ENCODE measurements at regions not wholly inside any gene's neighbourhood (a gene's known extent, or its start where the extent isn't known, plus 50 kb on each side); places are given as distances from the start of the nearest gene placed in this dataset.
"Not testable (repeated sequence)": the region's sequence is repeated elsewhere in the genome, so short reads cannot be mapped to it uniquely, and the experiment has no call there.

DNA sequence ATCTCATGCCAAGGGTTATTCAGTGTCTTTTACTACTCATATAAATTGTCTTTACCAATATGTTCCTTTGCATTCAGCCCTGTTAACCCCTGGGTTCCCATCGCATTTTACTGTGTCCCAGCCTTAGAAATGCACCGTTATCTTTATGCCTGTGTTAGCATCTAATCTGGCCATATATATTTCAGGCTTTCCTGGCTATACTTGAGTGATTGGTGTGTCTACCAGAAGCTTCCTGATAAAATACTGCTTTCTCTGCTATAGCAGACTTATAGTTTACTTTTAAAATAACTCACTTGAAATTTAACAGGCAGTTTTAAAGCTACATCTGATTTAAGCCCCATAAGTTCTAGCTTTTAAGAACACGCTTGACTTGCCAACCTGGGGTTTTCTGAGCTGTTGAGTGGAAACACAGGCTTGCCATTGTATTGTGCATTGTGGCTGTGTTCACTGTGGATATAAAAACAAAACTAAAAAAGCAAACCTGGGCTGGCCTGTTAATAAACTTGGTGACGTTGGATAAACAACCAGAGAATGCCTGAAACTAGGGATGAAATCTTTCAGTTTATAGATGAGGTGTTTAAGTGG is 185.3 kb upstream of the TAPT1 start:
- Mint-ChIP-seq H3K27me3 (ENCODE audit: insufficient read depth) (peaks cover 49% of the 10 kb centered on the region), H3K9me3 (no peaks in the 10 kb centered on the region), H3K36me3 (ENCODE audit: low read depth) (no peaks in the 10 kb centered on the region), H3K4me3 (no peak overlapping the region), H3K27ac (no peak overlapping the region), H3K4me1 (ENCODE audit: low read depth) (no peaks in the 10 kb centered on the region)
- no peak for DNase-seq
- TF ChIP-seq, protein P1, sequence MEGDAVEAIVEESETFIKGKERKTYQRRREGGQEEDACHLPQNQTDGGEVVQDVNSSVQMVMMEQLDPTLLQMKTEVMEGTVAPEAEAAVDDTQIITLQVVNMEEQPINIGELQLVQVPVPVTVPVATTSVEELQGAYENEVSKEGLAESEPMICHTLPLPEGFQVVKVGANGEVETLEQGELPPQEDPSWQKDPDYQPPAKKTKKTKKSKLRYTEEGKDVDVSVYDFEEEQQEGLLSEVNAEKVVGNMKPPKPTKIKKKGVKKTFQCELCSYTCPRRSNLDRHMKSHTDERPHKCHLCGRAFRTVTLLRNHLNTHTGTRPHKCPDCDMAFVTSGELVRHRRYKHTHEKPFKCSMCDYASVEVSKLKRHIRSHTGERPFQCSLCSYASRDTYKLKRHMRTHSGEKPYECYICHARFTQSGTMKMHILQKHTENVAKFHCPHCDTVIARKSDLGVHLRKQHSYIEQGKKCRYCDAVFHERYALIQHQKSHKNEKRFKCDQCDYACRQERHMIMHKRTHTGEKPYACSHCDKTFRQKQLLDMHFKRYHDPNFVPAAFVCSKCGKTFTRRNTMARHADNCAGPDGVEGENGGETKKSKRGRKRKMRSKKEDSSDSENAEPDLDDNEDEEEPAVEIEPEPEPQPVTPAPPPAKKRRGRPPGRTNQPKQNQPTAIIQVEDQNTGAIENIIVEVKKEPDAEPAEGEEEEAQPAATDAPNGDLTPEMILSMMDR (IDR thresholded peaks at IDR 0.05), result no peak

DNA sequence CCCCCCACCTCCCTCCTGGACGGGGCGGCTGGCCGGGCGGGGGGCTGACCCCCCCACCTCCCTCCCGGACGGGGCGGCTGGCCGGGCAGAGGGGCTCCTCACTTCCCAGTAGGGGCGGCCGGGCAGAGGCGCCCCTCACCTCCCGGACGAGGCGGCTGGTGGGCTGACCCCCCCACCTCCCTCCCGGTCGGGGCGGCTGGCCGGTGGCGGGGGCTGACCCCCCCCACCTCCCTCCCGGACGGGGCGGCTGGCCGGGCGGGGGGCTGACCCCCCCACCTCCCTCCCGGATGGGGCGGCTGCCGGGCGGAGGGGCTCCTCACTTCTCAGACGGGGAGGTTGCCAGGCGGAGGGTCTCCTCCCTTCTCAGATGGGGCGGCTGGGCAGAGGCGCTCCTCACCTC is 166.9 kb upstream of the TAPT1 start:
- H3K4me3 Mint-ChIP-seq; H3K9me3 Mint-ChIP-seq; H3K4me1 Mint-ChIP-seq (ENCODE audit: low read depth); H3K36me3 Mint-ChIP-seq (ENCODE audit: low read depth); H3K27ac Mint-ChIP-seq; DNase-seq: not testable (repeated sequence)
- peaks cover 19% of the 10 kb centered on the region for H3K27me3 Mint-ChIP-seq (ENCODE audit: insufficient read depth)

DNA sequence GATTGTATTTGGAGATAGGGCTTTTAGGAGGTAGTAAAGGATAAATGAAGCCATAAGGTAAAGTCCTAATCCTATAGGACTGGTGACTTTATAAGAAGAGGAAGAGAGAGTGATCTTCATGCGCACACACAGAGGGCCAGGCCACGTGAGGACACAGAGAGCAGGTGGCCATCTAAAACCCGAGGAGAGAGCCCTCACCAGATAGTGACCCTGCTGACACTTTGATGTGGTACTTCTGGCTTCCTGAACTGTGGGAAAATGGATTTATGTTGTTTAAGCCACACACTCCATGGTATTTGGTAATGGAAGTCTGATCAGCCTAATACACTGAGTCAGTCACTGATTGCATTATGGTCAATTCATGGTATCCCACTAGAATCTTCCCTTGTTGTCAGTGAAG is 164.9 kb upstream of the TAPT1 start:
- H3K36me3 Mint-ChIP-seq (ENCODE audit: low read depth), result no peaks in the 10 kb centered on the region
- no peak for DNase-seq
- H3K4me3 Mint-ChIP-seq, result no peak overlapping the region
- no peak overlapping the region for H3K27ac Mint-ChIP-seq
- no peaks in the 10 kb centered on the region for H3K9me3 Mint-ChIP-seq
- H3K27me3 Mint-ChIP-seq (ENCODE audit: insufficient read depth), result peaks cover 27% of the 10 kb centered on the region
- no peaks in the 10 kb centered on the region for H3K4me1 Mint-ChIP-seq (ENCODE audit: low read depth)
- TF ChIP-seq, protein P1 (IDR thresholded peaks at IDR 0.05), result no peak

DNA sequence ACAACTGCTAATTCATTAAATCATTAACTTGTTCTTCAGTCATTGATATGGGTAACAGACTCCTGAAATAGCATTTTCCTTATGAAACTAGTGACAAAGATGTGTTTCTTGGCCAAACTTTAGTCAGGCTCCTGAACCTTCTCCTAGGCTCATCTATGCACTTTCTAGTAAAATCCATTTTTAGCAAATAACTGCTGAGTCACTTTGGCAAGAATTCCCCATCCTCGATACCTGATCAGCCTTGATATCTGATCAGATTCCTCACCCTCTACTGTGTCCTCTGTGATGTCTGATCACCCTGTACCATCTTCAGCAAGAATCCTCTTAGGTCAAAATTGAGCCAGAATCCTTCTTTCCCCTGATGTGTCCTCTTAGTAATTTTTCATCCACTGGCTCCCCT is 161.2 kb upstream of the TAPT1 start:
- Mint-ChIP-seq H3K4me3 (no peak overlapping the region), H3K27ac (no peak overlapping the region), H3K9me3 (no peaks in the 10 kb centered on the region), H3K36me3 (ENCODE audit: low read depth) (no peaks in the 10 kb centered on the region), H3K4me1 (ENCODE audit: low read depth) (no peaks in the 10 kb centered on the region), H3K27me3 (ENCODE audit: insufficient read depth) (peaks cover 30% of the 10 kb centered on the region)
- TF ChIP-seq, protein P1 (IDR thresholded peaks at IDR 0.05), result no peak
- no peak for DNase-seq

DNA sequence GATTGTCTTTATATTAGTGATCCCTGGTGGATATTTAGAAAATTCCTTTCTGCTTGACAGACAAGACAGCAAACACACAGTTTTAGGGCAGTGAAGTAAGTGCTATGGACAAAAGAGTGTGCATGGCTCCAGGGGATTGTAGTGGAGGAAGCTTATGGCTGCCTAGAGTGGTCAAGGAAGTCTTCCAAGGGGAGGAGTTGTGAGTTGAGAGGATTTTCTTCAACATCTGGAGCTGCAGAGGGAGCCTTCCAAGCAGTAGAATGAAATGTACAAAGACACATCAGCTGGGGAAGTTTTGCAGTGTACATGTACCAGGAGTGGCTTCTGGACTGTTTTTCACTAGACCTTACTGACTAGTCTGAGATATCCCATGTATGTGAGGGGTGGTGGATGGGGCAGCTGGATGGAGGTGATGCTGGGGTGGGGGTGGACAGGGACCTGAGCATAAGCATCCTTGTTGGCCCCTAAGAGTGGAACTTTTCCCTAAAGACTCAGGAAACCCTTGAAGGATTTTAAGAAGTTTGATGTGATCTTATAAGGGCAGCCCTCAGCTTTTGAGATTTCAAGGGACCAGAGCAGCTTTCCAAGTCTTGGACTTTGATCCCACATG is 160.5 kb upstream of the TAPT1 start:
- Mint-ChIP-seq H3K9me3 (no peaks in the 10 kb centered on the region), H3K36me3 (ENCODE audit: low read depth) (no peaks in the 10 kb centered on the region), H3K4me1 (ENCODE audit: low read depth) (no peaks in the 10 kb centered on the region)

DNA sequence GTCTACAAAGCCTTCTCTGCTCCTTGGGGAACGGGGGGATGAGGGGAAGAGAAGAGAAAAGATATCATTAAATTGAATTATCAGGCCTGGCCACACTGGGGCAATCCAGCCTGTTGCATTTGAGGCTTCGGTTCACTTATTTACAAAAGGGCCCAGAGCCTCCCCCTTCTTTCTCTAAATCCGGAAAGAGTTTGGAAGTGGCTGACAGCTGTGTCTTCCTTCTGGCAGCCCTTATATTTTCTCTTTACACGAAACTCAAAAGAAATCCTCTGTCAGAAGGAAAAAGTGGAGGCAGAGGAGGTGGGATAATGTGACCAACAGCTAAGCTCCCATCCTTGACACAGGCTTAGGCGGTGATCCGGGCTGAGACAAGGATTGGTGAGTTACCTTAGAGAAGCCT is 158.3 kb upstream of the TAPT1 start:
- no peak for DNase-seq
- Mint-ChIP-seq H3K27ac (no peak overlapping the region), H3K4me1 (ENCODE audit: low read depth) (no peaks in the 10 kb centered on the region), H3K9me3 (no peaks in the 10 kb centered on the region), H3K27me3 (ENCODE audit: insufficient read depth) (peaks cover 27% of the 10 kb centered on the region), H3K36me3 (ENCODE audit: low read depth) (no peaks in the 10 kb centered on the region), H3K4me3 (no peak overlapping the region)
- TF ChIP-seq, protein P1 (IDR thresholded peaks at IDR 0.05), result no peak

More for the DNA sequence above, 160.5 kb upstream of the TAPT1 start:
- Mint-ChIP-seq H3K27me3 (ENCODE audit: insufficient read depth) (peaks cover 25% of the 10 kb centered on the region), H3K27ac (no peak overlapping the region), H3K4me3 (no peak overlapping the region)
- TF ChIP-seq, protein P1 (IDR thresholded peaks at IDR 0.05), result no peak
- DNase-seq, result no peak
